ENCODE measurements at regions not wholly inside any gene's neighbourhood (a gene's known extent, or its start where the extent isn't known, plus 50 kb on each side); places are given as distances from the start of the nearest gene placed in this dataset.
A peak's percentile ranks its signal among the peaks of the same experiment; 100 is the strongest.

DNA sequence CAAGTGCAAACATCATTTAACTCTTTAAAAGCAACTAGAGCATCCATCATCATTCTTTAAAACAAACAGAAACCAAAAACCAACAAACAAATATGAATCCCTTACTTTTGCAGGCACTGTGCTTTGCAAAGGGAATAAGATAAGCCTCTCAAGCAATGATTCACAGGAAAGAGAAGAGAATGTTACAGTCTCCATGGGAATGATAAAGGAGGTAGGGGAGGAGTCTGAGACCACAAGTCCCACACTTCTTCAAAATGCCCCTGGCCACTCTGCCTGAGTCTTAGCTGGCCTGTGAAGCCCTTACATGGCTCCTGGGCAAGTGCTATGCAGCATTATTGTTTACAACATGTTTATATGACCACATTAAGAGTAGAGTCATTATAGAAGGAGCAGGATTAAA is 257.7 kb upstream of the MARCKS start:
- DNase-seq, result no peak

DNA sequence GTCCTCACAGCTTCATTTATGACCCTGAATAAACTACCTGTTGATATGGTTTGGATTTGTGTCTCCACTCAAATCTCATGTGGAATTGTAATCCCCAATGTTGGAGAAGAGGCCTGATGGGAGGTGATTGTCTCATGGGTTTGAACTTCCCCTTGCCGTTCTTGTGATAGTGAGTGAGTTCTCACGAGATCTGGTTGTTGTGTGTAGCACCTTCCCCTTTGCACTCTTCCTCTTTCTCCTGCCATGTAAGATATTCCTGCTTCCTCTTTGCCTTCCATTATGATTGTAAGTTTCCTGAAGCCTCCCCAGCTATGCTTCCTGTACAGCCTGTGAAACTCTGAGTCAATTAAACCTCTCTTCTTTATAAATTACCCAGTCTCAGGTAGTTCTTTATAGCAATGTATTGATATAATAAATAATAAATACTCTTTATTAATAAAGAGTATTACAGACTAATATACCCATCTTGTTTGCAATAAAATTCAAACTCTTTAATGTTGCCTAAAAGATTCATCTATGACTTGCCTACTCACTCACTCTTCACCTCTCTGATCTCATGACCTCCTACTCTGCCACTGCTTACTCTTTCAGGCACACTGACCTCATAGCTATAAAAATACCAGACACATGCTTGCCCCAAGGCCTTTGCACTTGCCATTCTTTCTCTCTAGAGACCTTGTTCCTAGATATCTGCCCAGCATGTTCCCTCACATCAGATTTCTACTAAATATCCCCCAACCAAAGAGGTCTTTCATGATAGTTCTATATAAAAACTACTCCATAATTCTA is 256.4 kb upstream of the MARCKS start:
- peak; percentile 47 to 74 for DNase-seq

- no peak for DNase-seq
Observed at GRCh38 chr6:113607821-113608545, 249.2 kb upstream of the MARCKS start.

DNA sequence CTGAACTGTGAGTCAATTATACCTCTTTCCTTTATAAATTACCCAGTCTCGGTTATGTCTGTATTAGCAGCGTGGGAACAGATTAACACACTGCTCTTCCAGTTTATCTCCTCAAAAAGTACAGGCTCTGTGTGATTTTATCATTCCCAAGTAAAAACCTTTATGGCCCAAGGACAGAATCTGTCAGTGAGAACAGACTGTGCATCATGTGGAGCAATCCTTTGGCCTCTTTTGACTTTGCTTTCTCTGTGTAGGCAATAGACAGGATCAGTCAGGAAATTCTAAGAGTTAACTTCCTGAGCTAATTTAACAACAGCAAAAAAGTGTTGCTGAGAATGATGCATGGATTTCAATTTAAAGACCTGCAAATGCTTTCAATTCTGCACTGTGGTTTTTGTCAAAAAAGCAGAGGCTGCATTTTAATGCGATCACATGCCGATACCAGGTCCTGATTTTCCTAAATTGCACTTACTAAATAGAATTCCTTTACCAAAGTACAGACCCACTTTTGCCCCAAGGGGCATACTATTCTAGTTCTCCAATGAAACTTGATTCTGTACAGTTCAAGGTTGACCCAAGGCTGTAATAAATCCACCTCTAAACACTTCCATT is 246.7 kb upstream of the MARCKS start:
- DNase-seq, result no peak

DNA sequence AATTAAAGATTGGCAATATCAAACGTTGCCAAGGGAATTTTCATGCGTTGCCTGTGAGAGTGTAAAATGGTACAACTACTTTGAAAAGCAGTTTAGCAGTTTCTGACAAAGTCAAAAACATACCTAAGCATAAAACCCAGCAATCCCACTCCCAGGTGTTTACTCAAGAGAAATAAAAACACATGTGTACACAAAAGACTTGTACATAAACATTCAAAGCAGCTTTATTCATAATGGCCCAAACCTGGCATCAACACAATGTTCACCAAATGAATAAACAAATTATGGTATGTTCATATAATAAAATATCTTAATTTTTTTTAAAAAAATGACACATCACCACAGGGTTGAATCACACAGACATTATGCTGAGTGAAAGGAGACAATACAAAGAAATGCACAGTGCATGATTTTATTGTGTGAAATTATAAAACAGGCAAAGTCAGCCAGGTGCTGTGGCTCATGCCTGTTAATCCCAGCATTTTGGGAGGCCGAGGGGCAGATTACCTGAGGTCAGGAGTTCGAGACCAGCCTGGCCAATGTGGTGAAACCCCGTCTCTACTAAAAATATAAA is 240.4 kb upstream of the MARCKS start:
- DNase-seq, result no peak

- DNase-seq, result no peak
Observed at GRCh38 chr6:113619077-113619476, 238.1 kb upstream of the MARCKS start.

- DNase-seq, result peak; percentile 55 to 69
Observed at GRCh38 chr6:113620386-113620785, 236.8 kb upstream of the MARCKS start.

GRCh38 chr6:113622254-113622653 is 234.9 kb upstream of the MARCKS start:
- no peak for DNase-seq

DNA sequence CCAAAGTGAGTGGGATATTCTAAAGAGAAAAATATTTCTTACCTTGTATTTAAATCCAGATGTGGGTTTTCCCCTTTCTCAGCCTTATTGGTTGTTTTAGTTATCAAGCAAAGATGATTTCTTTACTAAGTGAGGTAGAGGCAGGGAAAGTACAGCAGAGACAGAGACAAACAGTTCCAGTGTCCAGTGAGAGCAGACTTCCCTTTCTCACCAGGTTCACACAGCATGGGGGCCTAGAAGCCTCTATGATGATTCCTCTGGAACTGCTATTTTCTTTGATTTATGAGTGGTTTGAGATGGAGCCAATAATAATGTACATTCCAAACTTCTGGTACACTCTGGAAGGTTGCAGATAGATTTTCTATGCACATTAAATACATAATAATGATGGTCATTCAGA is 234.0 kb upstream of the MARCKS start:
- DNase-seq, result no peak

GRCh38 chr6:113625850-113626249 is 231.3 kb upstream of the MARCKS start:
- DNase-seq, result no peak

DNA sequence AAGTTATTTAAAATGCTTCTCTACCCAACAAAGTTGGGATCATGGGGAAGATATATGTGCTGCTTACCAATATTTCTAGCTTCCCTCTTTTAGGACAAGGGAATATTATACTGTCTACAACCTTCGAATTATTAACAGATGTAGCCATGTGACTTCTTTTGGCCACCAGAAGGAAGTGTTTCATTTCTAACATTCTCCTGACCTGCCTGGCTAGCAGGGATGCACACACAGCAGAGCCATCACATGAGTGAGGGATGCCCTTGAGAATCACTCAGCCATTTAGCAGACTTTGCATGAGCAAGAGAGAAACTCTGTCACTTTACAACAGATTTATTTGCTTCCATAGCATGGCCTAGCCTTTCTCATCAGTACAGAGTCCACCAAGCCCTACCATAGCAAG is 230.7 kb upstream of the MARCKS start:
- no peak for DNase-seq

DNA sequence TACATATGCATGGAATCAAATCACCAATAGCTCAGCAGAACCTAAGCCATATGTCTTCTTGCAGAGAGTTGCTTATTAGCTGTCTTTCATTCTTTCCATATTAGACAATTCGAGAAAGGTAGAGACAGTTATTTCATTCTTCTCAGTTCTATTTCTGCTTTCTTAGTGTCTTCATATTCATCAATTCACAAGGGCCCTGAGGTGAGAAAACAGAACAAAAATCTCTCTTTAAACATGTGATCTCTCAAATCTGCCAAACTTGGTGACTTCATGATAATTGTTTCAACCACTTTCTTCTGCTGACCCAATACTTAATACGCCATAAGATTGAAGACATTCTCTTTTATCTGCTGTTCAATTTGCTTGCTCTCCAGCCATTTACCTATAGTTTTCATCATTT is 229.7 kb upstream of the MARCKS start:
- no peak for DNase-seq

DNA sequence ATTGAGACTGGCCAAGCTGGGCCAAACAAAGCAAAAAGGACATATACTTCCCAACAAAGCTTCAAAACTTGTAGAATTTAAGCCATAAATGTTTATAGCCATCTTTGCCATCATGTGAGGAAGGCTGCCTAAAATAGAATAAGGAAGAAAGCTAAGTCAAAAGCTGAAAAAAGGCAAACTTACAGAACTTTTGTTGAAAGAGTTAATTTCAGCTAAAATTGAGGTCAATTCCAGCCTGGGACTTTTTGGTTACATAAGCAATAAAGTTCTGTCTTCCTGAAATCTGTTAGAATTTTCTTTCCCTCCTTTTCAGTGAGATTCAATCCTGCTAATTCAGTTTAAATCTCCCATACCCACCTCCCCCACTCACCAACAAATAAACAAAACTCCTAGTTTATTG is 227.9 kb upstream of the MARCKS start:
- DNase-seq, result peak; percentile 49 to 64

GRCh38 chr6:113629975-113630737 is 227.0 kb upstream of the MARCKS start:
- DNase-seq, result peak; percentile 86 to 90

- peak; percentile 94 to 99 for DNase-seq
Observed at GRCh38 chr6:113630738-113631535, 226.2 kb upstream of the MARCKS start.

- DNase-seq, result peak in 1 of 2 donors; percentile 53
Observed at GRCh38 chr6:113631666-113632065, 225.5 kb upstream of the MARCKS start.

- peak; percentile 89 to 98 for DNase-seq
Observed at GRCh38 chr6:113632220-113632864, 224.8 kb upstream of the MARCKS start.

DNA sequence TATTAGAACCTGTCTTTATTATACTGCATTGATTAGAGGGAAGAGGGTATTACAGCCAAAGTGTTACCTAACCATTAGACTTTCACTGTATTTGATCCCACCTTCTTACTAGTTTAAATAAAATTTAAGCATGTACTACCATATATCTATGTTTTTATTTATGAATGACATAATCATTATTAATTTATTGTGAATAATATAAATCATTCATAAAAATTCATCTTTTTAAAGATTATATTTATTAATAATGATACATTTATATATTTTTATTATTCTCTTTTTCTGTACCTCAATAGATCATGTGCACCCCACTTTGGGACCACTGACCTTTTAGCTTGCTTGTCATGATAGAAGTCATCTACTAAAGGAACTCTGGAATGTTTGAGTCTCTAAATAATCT is 223.5 kb upstream of the MARCKS start:
- DNase-seq, result no peak

- peak; percentile 94 to 100 for DNase-seq
Observed at GRCh38 chr6:113634352-113635163, 222.6 kb upstream of the MARCKS start.

DNA sequence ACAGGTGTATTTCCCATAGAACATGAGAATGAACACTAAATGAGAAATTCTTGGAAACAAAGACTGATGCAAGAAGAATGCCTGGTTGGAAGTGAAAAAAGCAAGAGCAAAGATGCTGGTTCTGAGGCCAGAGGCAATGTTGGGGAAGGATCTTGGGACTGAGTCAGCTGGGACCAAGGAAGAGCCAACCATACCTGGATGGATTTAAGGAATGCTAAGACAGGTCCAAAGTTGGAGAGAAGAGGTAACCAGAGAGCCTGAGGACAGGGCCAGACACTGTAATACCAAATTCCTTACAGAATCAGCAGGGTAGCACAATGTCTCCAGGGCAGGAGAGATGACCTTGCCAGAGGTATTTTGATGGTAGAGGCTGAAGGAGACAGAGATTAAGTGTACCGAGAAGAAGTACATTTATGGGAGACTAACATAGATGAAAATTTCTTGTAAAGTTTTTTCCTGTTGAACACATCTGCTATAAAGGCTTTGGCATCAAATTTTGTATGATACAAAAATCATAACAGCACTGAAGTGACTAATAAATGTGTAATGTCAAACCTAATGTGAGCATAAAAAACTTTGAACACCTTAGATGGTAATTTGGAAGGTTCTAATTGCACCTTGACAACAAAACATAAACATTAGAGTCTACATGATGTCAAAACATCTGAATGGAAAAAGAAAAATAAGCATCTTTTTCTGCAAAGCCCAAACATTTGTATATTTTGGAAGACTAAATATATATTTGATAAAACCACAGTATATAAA is 221.7 kb upstream of the MARCKS start:
- no peak for DNase-seq

Data from inflammatory macrophage treated with lipopolysaccharide for 1 hour (primary cell).